ENCODE measurements at regions not wholly inside any gene's neighbourhood (a gene's known extent, or its start where the extent isn't known, plus 50 kb on each side); places are given as distances from the start of the nearest gene placed in this dataset.

GRCh38 chr13:105721016-105721415 is 814.4 kb downstream of the EFNB2 start:
- no peak for TF ChIP-seq CTCF (IDR thresholded peaks at IDR 0.05; ENCODE audit: control extremely low read depth, extremely low read depth, low read depth, missing control alignments)
- ChIA-PET POLR2A (no interaction called here), CTCF (interaction anchor here (1.2 kb wide), 1 partner anchor 16 kb away, joined by 3 read pairs; no protein-coding TSS in a partner anchor)
- no peak for DNase-seq (ENCODE audit: extremely low spot score)

- no peak for TF ChIP-seq CTCF (IDR thresholded peaks at IDR 0.05; ENCODE audit: control extremely low read depth, extremely low read depth, low read depth, missing control alignments)
- ChIA-PET CTCF (interaction anchor here (1.2 kb wide), 1 partner anchor 14 kb away, joined by 3 read pairs; no protein-coding TSS in a partner anchor), POLR2A (no interaction called here)
These were observed 815.6 kb downstream of the EFNB2 start for GRCh38 chr13:105719859-105720258.

GRCh38 chr13:105709181-105709580 is 826.3 kb downstream of the EFNB2 start:
- ChIA-PET CTCF (no interaction called here), POLR2A (no interaction called here)
- TF ChIP-seq CTCF (IDR thresholded peaks at IDR 0.05; ENCODE audit: control extremely low read depth, extremely low read depth, low read depth, missing control alignments) = no peak
- no peak for DNase-seq (ENCODE audit: extremely low spot score)

More at GRCh38 chr13:105719859-105720258, 815.6 kb downstream of the EFNB2 start:
- DNase-seq (ENCODE audit: extremely low spot score) = no peak

GRCh38 chr13:105703843-105704242 is 831.6 kb downstream of the EFNB2 start:
- ChIA-PET CTCF (no interaction called here), POLR2A (no interaction called here)
- no peak for TF ChIP-seq CTCF (IDR thresholded peaks at IDR 0.05; ENCODE audit: control extremely low read depth, extremely low read depth, low read depth, missing control alignments)
- no peak for DNase-seq (ENCODE audit: extremely low spot score)

GRCh38 chr13:105702441-105702840 is 833.0 kb downstream of the EFNB2 start:
- DNase-seq (ENCODE audit: extremely low spot score) = no peak
- CTCF ChIA-PET = no interaction called here
- POLR2A ChIA-PET = no interaction called here
- TF ChIP-seq CTCF (IDR thresholded peaks at IDR 0.05; ENCODE audit: control extremely low read depth, extremely low read depth, low read depth, missing control alignments) = no peak

GRCh38 chr13:105692769-105693168 is 842.7 kb downstream of the EFNB2 start:
- no peak for DNase-seq (ENCODE audit: extremely low spot score)
- TF ChIP-seq CTCF (IDR thresholded peaks at IDR 0.05; ENCODE audit: control extremely low read depth, extremely low read depth, low read depth, missing control alignments) = no peak
- POLR2A ChIA-PET = no interaction called here
- CTCF ChIA-PET = no interaction called here

GRCh38 chr13:105684216-105684615 is 851.2 kb downstream of the EFNB2 start:
- ChIA-PET POLR2A (no interaction called here), CTCF (no interaction called here)
- no peak for TF ChIP-seq CTCF (IDR thresholded peaks at IDR 0.05; ENCODE audit: control extremely low read depth, extremely low read depth, low read depth, missing control alignments)
- DNase-seq (ENCODE audit: extremely low spot score) = no peak
